NK-92 (cell line): ENCODE measurements at regions not wholly inside any gene's neighbourhood (a gene's known extent, or its start where the extent isn't known, plus 50 kb on each side); places are given as distances from the start of the nearest gene placed in this dataset.

Source experiments
- DNase-seq: peaks from one replicate; lab custom pipeline; 2025; ENCODE audit not compliant: unreplicated experiment; lab: John Stamatoyannopoulos, UW

GRCh38 chr10:9645404-9645803, 1372.3 kb upstream of the CELF2 start:
- no peak for DNase-seq

- no peak for DNase-seq
Observed at GRCh38 chr10:9645928-9646600, 1371.6 kb upstream of the CELF2 start.

- DNase-seq = no peak
Observed at GRCh38 chr10:9654261-9654660, 1363.4 kb upstream of the CELF2 start.

- DNase-seq = no peak
Observed at GRCh38 chr10:9656386-9656785, 1361.3 kb upstream of the CELF2 start.

GRCh38 chr10:9656996-9657395, 1360.7 kb upstream of the CELF2 start:
- no peak for DNase-seq

GRCh38 chr10:9657530-9657929, 1360.1 kb upstream of the CELF2 start:
- no peak for DNase-seq

- no peak for DNase-seq
Observed at GRCh38 chr10:9668411-9668810, 1349.3 kb upstream of the CELF2 start.

GRCh38 chr10:9670911-9671310, 1346.8 kb upstream of the CELF2 start:
- DNase-seq = no peak

GRCh38 chr10:9681655-9682054, 1336.0 kb upstream of the CELF2 start:
- no peak for DNase-seq

- no peak for DNase-seq
Observed at GRCh38 chr10:9682802-9683201, 1334.9 kb upstream of the CELF2 start.

- DNase-seq = no peak
Observed at GRCh38 chr10:9684186-9684585, 1333.5 kb upstream of the CELF2 start.

GRCh38 chr10:9685596-9685995, 1332.1 kb upstream of the CELF2 start:
- no peak for DNase-seq

- DNase-seq = no peak
Observed at GRCh38 chr10:9688711-9689110, 1329.0 kb upstream of the CELF2 start.

GRCh38 chr10:9707216-9707615, 1310.5 kb upstream of the CELF2 start:
- no peak for DNase-seq

- no peak for DNase-seq
Observed at GRCh38 chr10:9709849-9710248, 1307.8 kb upstream of the CELF2 start.

GRCh38 chr10:9712393-9712792, 1305.3 kb upstream of the CELF2 start:
- DNase-seq = no peak

GRCh38 chr10:9719246-9719645, 1298.4 kb upstream of the CELF2 start:
- no peak for DNase-seq

- DNase-seq = no peak
Observed at GRCh38 chr10:9733766-9734165, 1283.9 kb upstream of the CELF2 start.

GRCh38 chr10:9734218-9734617, 1283.5 kb upstream of the CELF2 start:
- no peak for DNase-seq

GRCh38 chr10:9735731-9736130, 1281.9 kb upstream of the CELF2 start:
- no peak for DNase-seq

- DNase-seq = no peak
Observed at GRCh38 chr10:9743639-9744038, 1274.0 kb upstream of the CELF2 start.

GRCh38 chr10:9745158-9745557, 1272.5 kb upstream of the CELF2 start:
- no peak for DNase-seq

- no peak for DNase-seq
Observed at GRCh38 chr10:9757176-9757575, 1260.5 kb upstream of the CELF2 start.
